ENCODE measurements at regions not wholly inside any gene's neighbourhood (a gene's known extent, or its start where the extent isn't known, plus 50 kb on each side); places are given as distances from the start of the nearest gene placed in this dataset.
A peak's percentile ranks its signal among the peaks of the same experiment; 100 is the strongest.

- POLR2A ChIA-PET = no interaction called here
- H3K36me3 ChIP-seq (ENCODE audit: control insufficient read depth in 2 of 2, insufficient read depth in 2 of 2, low read length in 1 of 2) = no peaks in the 10 kb centered on the region
- peak; percentile 28 for TF ChIP-seq MEF2B (IDR thresholded peaks at IDR 0.05; ENCODE audit: partially characterized antibody, poor library complexity, severe bottlenecking)
- no peak for TF ChIP-seq NKRF (conservative IDR thresholded peaks at IDR 0.05)
- TF ChIP-seq ZNF24 (IDR thresholded peaks at IDR 0.05) = no peak
- no peak for TF ChIP-seq ELK1 (IDR thresholded peaks at IDR 0.05; ENCODE audit: low read depth, low read length)
- TF ChIP-seq PAX8 (IDR thresholded peaks at IDR 0.05) = no peak
- no peak for TF ChIP-seq ZNF207 (IDR thresholded peaks at IDR 0.05; ENCODE audit: borderline replicate concordance)
- no TSS peak for BruUV-seq (replicated peaks)
- H3K4me3 ChIP-seq = no peak overlapping the region
- H3K9ac ChIP-seq (ENCODE audit: control insufficient read depth, insufficient read depth, low read length) = no peak overlapping the region
- RAD21 ChIA-PET (ENCODE audit: unreplicated experiment) = no interaction called here
- intact Hi-C loops (cut with micrococcal nuclease; ENCODE audit: unreplicated experiment) (no loop called here), in situ Hi-C loops (cut with MboI) (no loop called here)
- H3K27ac ChIP-seq (ENCODE audit: control insufficient read depth, insufficient read depth) = no peak overlapping the region
- FAIRE-seq = no peak
- H3K9me3 ChIP-seq (replicated peaks; ENCODE audit: control insufficient read depth, insufficient read depth, low read length) = peaks cover 2% of the 10 kb centered on the region; the same call in 2 of the 3 replicates
- 0 out of 3 replicates have a peak, but pooled peaks have one; percentile 15 for ATAC-seq
- no peaks in the 10 kb centered on the region for H3K27me3 ChIP-seq (replicated peaks in 1 of 2; ENCODE audit: control insufficient read depth in 2 of 2, insufficient read depth in 2 of 2, low read length in 1 of 2)
- no peak overlapping the region for H3K4me2 ChIP-seq (ENCODE audit: control insufficient read depth, insufficient read depth)
- no peaks in the 10 kb centered on the region for H4K20me1 ChIP-seq (ENCODE audit: control insufficient read depth, insufficient read depth)
- SMC1A ChIA-PET (ENCODE audit: uncharacterized antibody, unreplicated experiment) = no interaction called here
- no peak for DNase-seq (ENCODE audit: low read depth, low spot score)
- H3K4me1 ChIP-seq (ENCODE audit: control insufficient read depth, insufficient read depth, low read length) = no peaks in the 10 kb centered on the region
- H2AFZ ChIP-seq (ENCODE audit: control insufficient read depth, low read depth, low read length) = no peak overlapping the region
- no peaks in the 10 kb centered on the region for H3K79me2 ChIP-seq (ENCODE audit: control insufficient read depth, insufficient read depth, low read length)
- CTCF ChIA-PET = no interaction called here
These were observed 1284.0 kb downstream of the RAPGEF2 start for GRCh38 chr4:160386846-160387245.
